SH-SY5Y (cell line): ENCODE measurements at regions not wholly inside any gene's neighbourhood (a gene's known extent, or its start where the extent isn't known, plus 50 kb on each side); places are given as distances from the start of the nearest gene placed in this dataset.

Experiments used
- GATA2 ChIP-seq: IDR thresholded peaks from 2 replicates; pipeline ENCODE4 v1.6.1; 2011; ENCODE audit warnings: mild to moderate bottlenecking, low read depth, low read length
- GATA3 ChIP-seq: IDR thresholded peaks from 2 replicates; pipeline ENCODE4 v1.6.1; 2011; ENCODE audit warnings: low read depth, mild to moderate bottlenecking, low read length, moderate library complexity

GRCh38 chr5:89759802-89760201, 649.8 kb downstream of the CETN3 start:
- TF ChIP-seq GATA2 (no peak), GATA3 (no peak)
